NCI-H748 (cell line): ENCODE measurements at regions not wholly inside any gene's neighbourhood (a gene's known extent, or its start where the extent isn't known, plus 50 kb on each side); places are given as distances from the start of the nearest gene placed in this dataset.
"Not testable (repeated sequence)": the region's sequence is repeated elsewhere in the genome, so short reads cannot be mapped to it uniquely, and the experiment has no call there.

Source experiments
- DNase-seq: peaks from one replicate; lab custom pipeline; 2025; ENCODE audit not compliant: unreplicated experiment; lab: John Stamatoyannopoulos, UW

- not testable (repeated sequence) for DNase-seq
Measured at GRCh38 chr2:91742973-91743490, 3051.6 kb downstream of the RPIA start.

GRCh38 chr2:91743910-91744309 is 3052.4 kb downstream of the RPIA start:
- DNase-seq: not testable (repeated sequence)

- not testable (repeated sequence) for DNase-seq
Measured at GRCh38 chr2:91744700-91745141, 3053.2 kb downstream of the RPIA start.

- DNase-seq: peak; percentile 3
Measured at GRCh38 chr2:91748902-91749301, 3057.4 kb downstream of the RPIA start.

GRCh38 chr2:91749665-91750064 is 3058.2 kb downstream of the RPIA start:
- DNase-seq: peak; percentile 2

- not testable (repeated sequence) for DNase-seq
Measured at GRCh38 chr2:91759361-91759941, 3068.0 kb downstream of the RPIA start.

GRCh38 chr2:91760672-91761071 is 3069.2 kb downstream of the RPIA start:
- DNase-seq: peak; percentile 34

GRCh38 chr2:91762312-91762711 is 3070.8 kb downstream of the RPIA start:
- not testable (repeated sequence) for DNase-seq

GRCh38 chr2:91763710-91764109 is 3072.2 kb downstream of the RPIA start:
- not testable (repeated sequence) for DNase-seq

GRCh38 chr2:91764581-91765002 is 3073.1 kb downstream of the RPIA start:
- not testable (repeated sequence) for DNase-seq

GRCh38 chr2:91765018-91765754 is 3073.7 kb downstream of the RPIA start:
- DNase-seq: not testable (repeated sequence)

GRCh38 chr2:91766349-91767048 is 3075.0 kb downstream of the RPIA start:
- DNase-seq: not testable (repeated sequence)

GRCh38 chr2:91768301-91768700 is 3076.8 kb downstream of the RPIA start:
- DNase-seq: not testable (repeated sequence)

GRCh38 chr2:91768997-91769396 is 3077.5 kb downstream of the RPIA start:
- DNase-seq: not testable (repeated sequence)

GRCh38 chr2:91770046-91770575 is 3078.6 kb downstream of the RPIA start:
- DNase-seq: not testable (repeated sequence)

GRCh38 chr2:91771604-91772003 is 3080.1 kb downstream of the RPIA start:
- not testable (repeated sequence) for DNase-seq

- not testable (repeated sequence) for DNase-seq
Measured at GRCh38 chr2:91772240-91772937, 3080.9 kb downstream of the RPIA start.

- DNase-seq: not testable (repeated sequence)
Measured at GRCh38 chr2:91773810-91774209, 3082.3 kb downstream of the RPIA start.

- not testable (repeated sequence) for DNase-seq
Measured at GRCh38 chr2:91775193-91775592, 3083.7 kb downstream of the RPIA start.

GRCh38 chr2:91780324-91780723 is 3088.9 kb downstream of the RPIA start:
- not testable (repeated sequence) for DNase-seq

GRCh38 chr2:91809391-91809790 is 3061.8 kb upstream of the TEKT4 start:
- not testable (repeated sequence) for DNase-seq
